Stimulated activated CD8-positive, alpha-beta memory T cell treated with anti-CD3 and anti-CD28 coated beads, Interleukin-7, amount 100 ng/mL, for 1 hour (primary cell): ENCODE measurements at regions not wholly inside any gene's neighbourhood (a gene's known extent, or its start where the extent isn't known, plus 50 kb on each side); places are given as distances from the start of the nearest gene placed in this dataset.

Experiments used
- DNase-seq, 2 donors: peaks; one replicate each; pipeline ENCODE4 v3.0.0-alpha.2; 2020; ENCODE audit warnings: low read depth in 2 of 2

GRCh38 chr14:104370256-104370870 is 209.2 kb upstream of the C14orf180 start:
- DNase-seq: no peak

GRCh38 chr14:104371031-104371430 is 208.5 kb upstream of the C14orf180 start:
- DNase-seq: no peak

DNA sequence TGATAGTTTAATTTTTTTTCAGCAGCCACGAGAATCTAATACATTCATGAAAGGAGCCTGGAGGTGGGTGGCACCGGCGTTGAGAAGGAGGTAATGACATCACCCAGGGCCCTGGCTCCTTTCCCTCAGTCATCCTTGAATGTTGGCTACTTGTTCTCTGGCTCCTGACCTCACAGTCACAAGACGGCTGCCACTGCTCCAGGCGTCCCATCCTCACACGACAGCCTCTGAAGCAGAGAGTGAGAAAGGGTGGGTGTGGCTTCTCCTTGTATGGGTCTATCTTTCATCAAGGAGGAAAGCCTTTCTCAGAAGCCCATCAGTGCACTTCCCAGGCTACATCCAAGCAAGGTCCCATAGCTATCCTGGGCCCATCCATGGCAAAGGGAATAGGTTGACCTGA is 207.6 kb upstream of the C14orf180 start:
- DNase-seq: no peak

DNA sequence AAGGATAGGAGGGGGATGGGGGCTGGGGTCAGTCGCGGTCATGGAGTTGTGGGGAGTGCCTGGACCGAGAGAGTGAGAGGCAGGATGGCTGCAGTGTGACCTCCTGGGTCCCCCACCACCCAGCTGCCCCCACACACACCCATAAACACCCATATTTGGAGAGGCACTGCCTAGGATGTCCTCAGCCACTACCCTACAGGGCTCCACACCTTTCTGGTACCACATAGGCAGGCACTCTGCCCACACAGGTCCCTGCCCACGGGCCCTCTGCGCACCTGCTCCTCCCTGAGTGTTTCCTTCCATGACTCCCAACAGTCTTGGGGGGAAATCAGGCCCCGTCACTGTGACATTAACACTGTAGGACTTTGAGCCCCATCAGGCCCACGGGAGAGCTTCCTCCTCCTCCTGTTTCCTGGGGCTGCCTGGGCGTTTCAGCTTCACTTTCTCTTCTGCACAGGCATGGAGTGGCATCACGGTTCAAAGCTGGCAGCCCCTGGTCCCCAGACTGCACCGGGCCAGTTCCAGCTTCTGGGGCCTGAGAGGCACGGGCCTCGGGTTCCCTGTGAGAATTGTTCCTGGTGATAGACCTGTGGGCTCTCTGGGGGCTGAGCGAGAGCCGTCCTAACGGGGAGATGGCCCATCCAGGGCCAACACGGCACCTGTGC is 207.0 kb upstream of the C14orf180 start:
- DNase-seq: no peak

- no peak for DNase-seq
Observed at GRCh38 chr14:104373055-104373854, 206.3 kb upstream of the C14orf180 start.

GRCh38 chr14:104373855-104374717 is 205.5 kb upstream of the C14orf180 start:
- DNase-seq: no peak

DNA sequence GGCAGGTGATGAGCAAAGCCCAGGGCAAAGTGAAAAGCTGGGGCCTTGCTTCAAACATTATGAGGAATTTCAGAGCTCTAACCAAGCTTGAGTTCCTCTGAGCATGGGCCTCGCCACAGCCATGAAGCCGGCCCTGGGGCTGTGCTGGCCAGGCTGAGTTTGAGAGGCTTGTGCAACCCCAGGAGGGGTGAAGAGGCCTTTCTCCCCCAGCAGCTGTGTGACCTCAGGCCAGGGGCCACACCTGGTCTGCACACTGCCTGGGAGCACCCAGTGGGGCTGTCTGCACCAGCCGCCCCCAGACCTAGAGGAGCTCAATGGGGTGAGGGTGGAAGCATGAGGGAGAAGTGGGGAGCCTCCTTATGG is 204.9 kb upstream of the C14orf180 start:
- no peak for DNase-seq

GRCh38 chr14:104375551-104376201 is 203.9 kb upstream of the C14orf180 start:
- no peak for DNase-seq

DNA sequence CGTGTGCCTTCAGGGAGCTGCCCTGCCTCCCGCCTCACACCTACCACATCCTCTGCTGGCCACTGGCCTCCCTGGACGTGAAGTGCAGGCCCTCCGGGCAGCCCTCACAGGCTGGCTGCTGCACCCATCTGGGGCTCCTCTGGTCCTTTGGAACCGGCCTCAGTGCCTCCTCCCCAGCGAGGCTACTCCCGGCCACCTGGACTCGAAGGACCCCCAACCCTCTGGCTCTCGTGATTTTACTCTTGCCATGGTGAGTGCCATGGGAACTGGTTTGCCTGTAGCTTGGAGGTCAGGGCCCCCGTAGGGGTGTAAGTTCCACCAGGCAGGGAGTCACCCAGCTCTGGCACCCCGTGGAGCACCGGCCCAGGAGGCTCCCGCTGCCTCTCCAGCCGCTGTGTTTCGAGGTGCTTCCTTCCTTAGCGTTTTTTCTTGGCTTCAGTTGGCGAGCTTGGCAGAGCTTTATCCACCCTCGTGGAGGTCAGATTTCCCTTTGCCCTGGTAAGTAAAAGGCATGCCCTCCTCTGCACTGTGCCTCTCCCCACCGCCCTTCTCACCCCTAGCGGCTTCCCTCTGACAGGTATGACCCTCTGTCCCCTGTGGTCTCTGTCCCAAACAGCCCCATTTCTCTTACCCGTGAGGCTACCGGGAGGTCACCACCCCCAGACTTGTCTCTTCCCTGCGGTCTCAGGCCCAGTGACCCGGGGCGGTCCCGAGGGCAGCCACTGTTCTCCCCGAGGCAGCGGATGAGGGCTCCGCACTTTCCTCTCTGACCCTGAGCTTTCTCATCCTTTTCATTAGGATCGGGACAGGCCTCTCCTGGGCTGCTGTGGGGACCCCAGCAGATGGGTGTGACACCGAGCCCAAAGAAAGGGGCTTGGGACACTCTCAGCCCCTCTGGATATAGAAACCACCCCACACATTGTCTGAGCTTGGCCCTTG is 203.1 kb upstream of the C14orf180 start:
- DNase-seq: no peak

- no peak for DNase-seq
Observed at GRCh38 chr14:104377256-104377655, 202.3 kb upstream of the C14orf180 start.

- no peak for DNase-seq
Observed at GRCh38 chr14:104378698-104379113, 200.9 kb upstream of the C14orf180 start.

DNA sequence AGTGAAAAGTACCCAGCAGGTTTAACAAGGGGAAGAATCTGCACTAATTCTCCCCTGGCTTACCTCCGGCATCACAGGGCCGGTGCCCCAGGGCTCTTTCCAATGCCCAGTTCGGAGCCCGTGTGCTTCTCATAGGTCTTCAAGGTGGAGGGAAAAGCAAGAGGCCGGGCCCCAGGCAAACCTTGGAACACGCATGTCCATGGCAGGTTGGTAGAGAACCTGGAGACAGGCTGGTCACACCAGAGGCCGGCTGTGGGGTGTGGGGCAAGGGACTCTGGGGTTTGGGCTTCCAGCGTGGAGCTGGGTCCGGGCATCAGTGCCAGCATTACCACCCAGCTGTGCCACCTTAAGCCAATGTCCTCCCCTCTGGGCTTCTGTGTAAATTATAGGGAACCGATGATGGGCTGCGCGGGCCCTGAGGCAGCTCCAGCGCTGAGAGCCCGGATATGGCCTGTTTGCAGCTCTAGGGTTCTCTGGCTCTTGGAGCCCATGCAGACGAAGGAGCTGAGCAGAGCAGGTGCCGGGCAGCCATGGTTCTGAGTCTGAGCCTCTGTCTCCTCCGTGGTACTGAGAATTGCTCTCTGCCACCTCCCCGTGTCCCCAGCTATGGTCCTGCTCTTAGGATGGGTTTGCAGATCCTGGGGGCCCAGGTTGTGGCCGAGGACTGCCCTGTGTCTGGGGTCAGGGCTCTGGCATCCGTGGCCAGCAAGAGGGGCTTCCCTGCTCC is 197.0 kb upstream of the C14orf180 start:
- DNase-seq: no peak

GRCh38 chr14:104383088-104383995 is 196.2 kb upstream of the C14orf180 start:
- no peak for DNase-seq

DNA sequence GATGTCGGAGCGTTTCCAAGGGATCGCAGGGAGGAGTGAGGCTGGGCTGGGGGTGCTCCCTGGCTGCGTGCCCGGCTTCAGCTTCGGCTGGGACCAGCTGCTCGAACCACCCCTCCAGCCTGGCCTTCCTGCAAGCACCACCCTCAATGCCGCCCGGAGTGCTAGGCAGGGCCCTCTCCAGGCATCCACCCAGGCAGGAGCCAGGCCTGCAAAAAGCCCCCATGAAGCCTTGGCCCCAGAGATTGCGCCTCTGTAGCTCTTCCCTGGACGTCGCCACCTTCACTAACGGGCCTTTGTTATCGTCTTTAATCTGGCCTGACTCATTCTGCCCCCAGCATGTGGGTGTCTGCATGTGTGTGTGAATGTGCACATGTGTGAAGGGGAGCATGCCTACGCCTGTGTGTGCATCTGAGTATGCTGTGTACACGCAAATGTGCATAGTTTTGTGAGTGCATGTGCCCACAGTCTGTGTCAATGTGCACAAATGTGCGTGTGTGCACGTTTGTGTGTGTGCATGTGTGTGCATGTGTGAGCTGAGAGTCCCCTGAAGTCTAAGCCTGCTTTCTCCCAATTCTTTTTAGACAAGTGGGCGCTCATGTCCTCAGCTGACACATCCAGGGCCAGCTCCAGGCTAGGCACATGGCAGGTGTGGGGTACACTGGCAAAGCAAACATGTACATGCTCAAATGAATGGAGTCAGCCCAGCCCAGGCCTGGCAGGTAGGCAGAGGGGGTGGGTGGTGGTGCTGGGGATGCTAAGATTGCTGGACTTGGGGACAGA is 195.4 kb upstream of the C14orf180 start:
- no peak for DNase-seq

GRCh38 chr14:104384776-104385071 is 194.8 kb upstream of the C14orf180 start:
- DNase-seq: no peak

GRCh38 chr14:104385111-104385510 is 194.5 kb upstream of the C14orf180 start:
- no peak for DNase-seq

DNA sequence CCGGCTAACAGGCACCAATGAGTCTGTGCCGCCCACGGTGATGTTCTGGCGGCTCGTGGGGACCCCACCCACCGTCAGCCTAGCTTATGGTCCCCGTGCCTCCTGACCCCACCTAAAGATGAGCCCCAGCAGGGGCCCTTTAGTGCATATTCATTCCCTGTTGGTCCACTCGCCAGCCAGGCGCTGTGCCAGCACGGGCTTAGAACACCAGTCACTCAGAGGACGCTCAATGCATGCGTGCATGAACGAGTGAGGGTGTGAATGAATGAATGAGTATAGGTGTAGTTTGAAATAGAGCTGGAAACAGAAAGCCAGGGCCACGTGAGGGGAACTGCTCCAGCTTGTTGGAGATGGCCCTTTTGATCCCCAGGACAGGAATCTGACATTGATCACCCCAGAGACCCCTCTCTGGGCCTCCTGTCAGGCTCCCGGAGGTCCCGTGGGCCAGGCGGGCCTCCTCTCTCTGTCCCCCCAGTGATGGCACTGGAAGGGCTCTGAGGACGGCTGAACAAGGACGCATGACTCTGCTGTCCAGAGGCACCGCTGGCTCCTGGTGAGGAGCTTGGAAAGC is 193.9 kb upstream of the C14orf180 start:
- no peak for DNase-seq
